C4-2B (cell line): ENCODE measurements at regions not wholly inside any gene's neighbourhood (a gene's known extent, or its start where the extent isn't known, plus 50 kb on each side); places are given as distances from the start of the nearest gene placed in this dataset.

Experiments
- CTCF ChIP-seq: fragments of 450-650 bp; conservative IDR thresholded peaks from 2 replicates; pipeline ENCODE4 v1.5.1; 2017; ENCODE audit warnings: mild to moderate bottlenecking
- ZFX ChIP-seq: fragments of 450-650 bp; IDR thresholded peaks from 2 replicates; pipeline ENCODE4 v1.6.1; 2017

- TF ChIP-seq CTCF (no peak), ZFX (no peak)
Measured at GRCh38 chr5:24750355-24750754, 105.6 kb upstream of the CDH10 start.
